ENCODE measurements at regions not wholly inside any gene's neighbourhood (a gene's known extent, or its start where the extent isn't known, plus 50 kb on each side); places are given as distances from the start of the nearest gene placed in this dataset.

GRCh38 chr5:159628703-159629102, 287.6 kb upstream of the ADRA1B start:
- TF ChIP-seq EZH2 (IDR thresholded peaks at IDR 0.05; ENCODE audit: borderline replicate concordance, low read depth, low read length, severe bottlenecking) (no peak), CTCF (IDR thresholded peaks at IDR 0.05; ENCODE audit: borderline replicate concordance, extremely low read depth, low read length, poor library complexity, severe bottlenecking) (no peak)
